ENCODE measurements at regions not wholly inside any gene's neighbourhood (a gene's known extent, or its start where the extent isn't known, plus 50 kb on each side); places are given as distances from the start of the nearest gene placed in this dataset.

GRCh38 chr4:83728191-83728590 lies 192.3 kb downstream of the GPAT3 start:
- Histone ChIP-seq H3K9ac (replicated peaks; ENCODE audit: extremely low read depth, insufficient read depth, low read length) (no peak overlapping the region), H3K27ac (ENCODE audit: insufficient read depth, low read depth, low read length) (no peak overlapping the region), H3K27me3 (ENCODE audit: control insufficient read depth in 2 of 2, insufficient read depth in 2 of 2, low read length in 2 of 2) (no peaks in the 10 kb centered on the region), H2AFZ (ENCODE audit: low read depth, low read length) (no peak overlapping the region), H4K20me1 (replicated peaks; ENCODE audit: control insufficient read depth, extremely low read depth, insufficient read depth, low read length) (no peaks in the 10 kb centered on the region), H3K9me3 (replicated peaks; ENCODE audit: control insufficient read depth, insufficient read depth, low read length) (no peaks in the 10 kb centered on the region), H3K4me2 (ENCODE audit: insufficient read depth, low read length) (no peak overlapping the region), H3K4me1 (ENCODE audit: control insufficient read depth, extremely low read depth, insufficient read depth, low read length) (no peaks in the 10 kb centered on the region), H3K79me2 (ENCODE audit: control insufficient read depth, insufficient read depth, low read length) (no peaks in the 10 kb centered on the region), H3K36me3 (ENCODE audit: control insufficient read depth in 2 of 2, extremely low read depth in 1 of 2, insufficient read depth in 2 of 2, low read length in 2 of 2) (no peaks in the 10 kb centered on the region), H3K9me1 (replicated peaks; ENCODE audit: control insufficient read depth, extremely low read depth, insufficient read depth, low read length) (no peaks in the 10 kb centered on the region), H3K4me3 (replicated peaks in 1 of 3; ENCODE audit: insufficient read depth in 1 of 3, low read depth in 1 of 3, low read length in 3 of 3) (no peak overlapping the region)
- dilution Hi-C loops (cut with MboI; ENCODE audit: extremely low pct_ligation_motif_present, low sequenced_read_pairs) (no loop called here), intact Hi-C loops (cut with micrococcal nuclease) (no loop called here)
- DNase-seq (ENCODE audit: low read depth, low spot score): no peak
- FAIRE-seq: no peak
- POLR2A ChIA-PET: no interaction called here
- no peak for TF ChIP-seq GATA2 (IDR thresholded peaks at IDR 0.05; ENCODE audit: insufficient read depth, insufficient read length, low read depth, low read length)
- no peak for TF ChIP-seq POLR2AphosphoS5 (IDR thresholded peaks at IDR 0.05; ENCODE audit: insufficient read depth, low read depth, low read length)
- TF ChIP-seq CTCF (IDR thresholded peaks at IDR 0.05; ENCODE audit: extremely low read depth in 1 of 2, insufficient read depth in 1 of 2, low read depth in 1 of 2, low read length in 2 of 2): no peak
- no peak for TF ChIP-seq MYC (IDR thresholded peaks at IDR 0.05; ENCODE audit: low read depth, low read length)
- no peak for TF ChIP-seq JUN (IDR thresholded peaks at IDR 0.05; ENCODE audit: borderline replicate concordance, insufficient read depth, insufficient read length, low read depth)
- TF ChIP-seq FOS (IDR thresholded peaks at IDR 0.05; ENCODE audit: borderline replicate concordance, insufficient read depth, low read length): no peak
- no peak for TF ChIP-seq EZH2 (IDR thresholded peaks at IDR 0.05; ENCODE audit: borderline replicate concordance, low read depth, low read length, severe bottlenecking)
- TF ChIP-seq POLR2A (IDR thresholded peaks at IDR 0.05; ENCODE audit: low read depth, low read length): no peak
- TF ChIP-seq, protein P1, sequence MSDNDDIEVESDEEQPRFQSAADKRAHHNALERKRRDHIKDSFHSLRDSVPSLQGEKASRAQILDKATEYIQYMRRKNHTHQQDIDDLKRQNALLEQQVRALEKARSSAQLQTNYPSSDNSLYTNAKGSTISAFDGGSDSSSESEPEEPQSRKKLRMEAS (IDR thresholded peaks at IDR 0.05; ENCODE audit: insufficient read depth, insufficient read length): no peak
- CTCF ChIA-PET: no interaction called here
- no TSS peak for BruUV-seq (replicated peaks)
